ENCODE measurements at regions not wholly inside any gene's neighbourhood (a gene's known extent, or its start where the extent isn't known, plus 50 kb on each side); places are given as distances from the start of the nearest gene placed in this dataset.
A peak's percentile ranks its signal among the peaks of the same experiment; 100 is the strongest.

DNA sequence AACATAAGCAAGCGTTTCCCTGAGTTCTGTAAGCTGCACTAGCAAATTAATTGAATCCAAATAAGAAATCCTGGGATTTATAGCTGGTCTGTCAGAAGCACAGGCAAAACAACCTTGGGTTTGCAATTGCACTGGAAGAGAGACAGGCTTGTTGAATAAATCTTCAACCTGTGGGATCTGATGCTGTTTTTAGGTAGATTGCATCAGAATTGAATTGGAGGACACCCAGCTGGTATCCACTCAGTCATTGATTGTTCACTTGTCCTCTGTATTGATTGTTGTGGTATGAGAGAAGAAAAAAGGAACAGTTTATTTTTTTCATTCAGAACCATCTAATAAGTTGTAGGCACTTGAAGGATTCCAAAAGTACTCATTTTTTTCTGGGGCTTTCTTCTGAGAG lies 497.4 kb downstream of the SIPA1L2 start:
- Histone ChIP-seq H3K36me3 (ENCODE audit: control insufficient read depth in 2 of 4, insufficient read depth in 4 of 4, low read length in 3 of 4) (peaks cover 0 to 84% (median 34%) of the 10 kb centered on the region in 4 experiments; a peak in 6 of 8 replicates), H4K91ac (replicated peaks; ENCODE audit: insufficient read length, low read length) (no peak overlapping the region), H3K4me3 (ENCODE audit: extremely low read depth in 1 of 4, insufficient read depth in 2 of 4, low read depth in 3 of 4, low read length in 4 of 4) (peak overlapping the region in 1 of 4 experiments; percentile 20; a peak in 1 of 8 replicates), H4K20me1 (replicated peaks in 1 of 2; ENCODE audit: control insufficient read depth in 1 of 2, insufficient read depth in 2 of 2, low read length in 2 of 2) (peaks cover 29 to 36% of the 10 kb centered on the region in 2 experiments), H3K79me1 (ENCODE audit: low read depth, low read length) (peaks cover 4% of the 10 kb centered on the region; the same call in 1 of the 2 replicates), H4K5ac (ENCODE audit: insufficient read length, low read depth, low read length) (peak overlapping the region; percentile 49), H3K4ac (replicated peaks; ENCODE audit: insufficient read length, low read depth, low read length) (no peak overlapping the region), H3K56ac (replicated peaks; ENCODE audit: insufficient read length, low read depth, low read length) (no peak overlapping the region), H3K23me2 (ENCODE audit: low read depth, low read length) (peaks cover 3% of the 10 kb centered on the region; the same call in 1 of the 2 replicates), H2AK5ac (ENCODE audit: low read depth, low read length) (no peak overlapping the region), H3K27me3 (replicated peaks in 1 of 4; ENCODE audit: control insufficient read depth in 3 of 4, extremely low read depth in 1 of 4, insufficient read depth in 3 of 4, low read length in 3 of 4) (no peaks in the 10 kb centered on the region), H3K23ac (ENCODE audit: insufficient read length) (no peak overlapping the region), H3K9me3 (ENCODE audit: insufficient read depth in 2 of 2, low read depth in 1 of 2, low read length in 1 of 2) (no peaks in the 10 kb centered on the region; a peak in 1 of 4 replicates), H3K18ac (ENCODE audit: extremely low read depth, low read length) (no peak overlapping the region; the same call in 1 of the 2 replicates), H2BK20ac (ENCODE audit: low read length) (no peak overlapping the region), H4K8ac (ENCODE audit: extremely low read depth, insufficient read depth, low read length) (no peak overlapping the region), H3K14ac (ENCODE audit: insufficient read length) (no peak overlapping the region), H2BK120ac (replicated peaks; ENCODE audit: low read depth, low read length) (no peak overlapping the region), H3K4me1 (replicated peaks in 1 of 4; ENCODE audit: control insufficient read depth in 3 of 4, insufficient read depth in 4 of 4, low read length in 3 of 4) (peaks cover 8 to 43% (median 32%) of the 10 kb centered on the region in 4 experiments), H3K79me2 (ENCODE audit: control insufficient read depth in 1 of 2, insufficient read depth in 2 of 2, low read length in 2 of 2) (peaks cover 7 to 94% of the 10 kb centered on the region in 2 experiments; a peak in 3 of 4 replicates), H3K9ac (replicated peaks in 1 of 4; ENCODE audit: extremely low read depth in 1 of 4, low read depth in 3 of 4, low read length in 3 of 4) (no peak overlapping the region), H3K27ac (ENCODE audit: low read depth, low read length) (0 out of 2 replicates have a peak overlapping the region, but pooled peaks have one; percentile 37), H2BK15ac (ENCODE audit: low read length) (no peak overlapping the region), H2AFZ (ENCODE audit: low read length) (no peak overlapping the region), H3K4me2 (ENCODE audit: insufficient read depth in 1 of 2, low read depth in 2 of 2, low read length in 2 of 2) (peak overlapping the region; percentile 22 to 25; a peak in 2 of 4 replicates), H2BK12ac (ENCODE audit: low read depth, low read length) (no peak overlapping the region), H2BK5ac (ENCODE audit: low read depth, low read length) (no peak overlapping the region)
- FAIRE-seq (peak; percentile 57), DNase-seq (ENCODE audit: low read depth in 1 of 2, low spot score in 2 of 2) (no peak)
- 64% methylated on average over 1 of the region's 1 CpG; no CpG with 5 or more reads in 1 of the 2 experiments for WGBS, 2 experiments (ENCODE audit: extremely low coverage in 1 of 2, insufficient coverage in 1 of 2, insufficient read length in 1 of 2, insufficient replicate concordance in 2 of 2, low coverage in 1 of 2, low lambda C conversion rate in 2 of 2, missing lambda C conversion rate in 1 of 2)
- POLR2A ChIA-PET (ENCODE audit: partially characterized antibody), result interaction anchor here (0.8 to 11.2 kb wide), 11 partner anchors 9 to 206 kb away, joined by 3 to 126 read pairs (median 4); no protein-coding TSS in a partner anchor
- CTCF ChIA-PET (ENCODE audit: partially characterized antibody), result interaction anchor here (0.9 kb wide), 1 partner anchor 24 kb away, joined by 3 read pairs; no protein-coding TSS in a partner anchor
- TF ChIP-seq, protein P1, sequence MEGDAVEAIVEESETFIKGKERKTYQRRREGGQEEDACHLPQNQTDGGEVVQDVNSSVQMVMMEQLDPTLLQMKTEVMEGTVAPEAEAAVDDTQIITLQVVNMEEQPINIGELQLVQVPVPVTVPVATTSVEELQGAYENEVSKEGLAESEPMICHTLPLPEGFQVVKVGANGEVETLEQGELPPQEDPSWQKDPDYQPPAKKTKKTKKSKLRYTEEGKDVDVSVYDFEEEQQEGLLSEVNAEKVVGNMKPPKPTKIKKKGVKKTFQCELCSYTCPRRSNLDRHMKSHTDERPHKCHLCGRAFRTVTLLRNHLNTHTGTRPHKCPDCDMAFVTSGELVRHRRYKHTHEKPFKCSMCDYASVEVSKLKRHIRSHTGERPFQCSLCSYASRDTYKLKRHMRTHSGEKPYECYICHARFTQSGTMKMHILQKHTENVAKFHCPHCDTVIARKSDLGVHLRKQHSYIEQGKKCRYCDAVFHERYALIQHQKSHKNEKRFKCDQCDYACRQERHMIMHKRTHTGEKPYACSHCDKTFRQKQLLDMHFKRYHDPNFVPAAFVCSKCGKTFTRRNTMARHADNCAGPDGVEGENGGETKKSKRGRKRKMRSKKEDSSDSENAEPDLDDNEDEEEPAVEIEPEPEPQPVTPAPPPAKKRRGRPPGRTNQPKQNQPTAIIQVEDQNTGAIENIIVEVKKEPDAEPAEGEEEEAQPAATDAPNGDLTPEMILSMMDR (IDR thresholded peaks at IDR 0.05; ENCODE audit: control extremely low read depth in 1 of 3, insufficient read depth in 1 of 3, low read depth in 1 of 3, low read length in 3 of 3), result no peak
- TF ChIP-seq POLR2A (IDR thresholded peaks at IDR 0.05; ENCODE audit: control extremely low read depth in 1 of 2, low read depth in 2 of 2, low read length in 2 of 2) (no peak), CEBPB (IDR thresholded peaks at IDR 0.05; ENCODE audit: low read depth, low read length) (peak; percentile 81), POLR2AphosphoS5 (IDR thresholded peaks at IDR 0.05; ENCODE audit: low read depth, low read length) (0 out of 2 replicates have a peak, but pooled peaks have one; percentile 4), KDM1A (IDR thresholded peaks at IDR 0.05; ENCODE audit: borderline replicate concordance, low read length) (no peak), NANOG (IDR thresholded peaks at IDR 0.05; ENCODE audit: insufficient read depth, low read depth, low read length, poor library complexity, severe bottlenecking) (no peak), SP2 (IDR thresholded peaks at IDR 0.05; ENCODE audit: low read length) (no peak), CBX5 (IDR thresholded peaks at IDR 0.05; ENCODE audit: low read depth, low read length) (no peak)
- TF ChIP-seq, protein P2, sequence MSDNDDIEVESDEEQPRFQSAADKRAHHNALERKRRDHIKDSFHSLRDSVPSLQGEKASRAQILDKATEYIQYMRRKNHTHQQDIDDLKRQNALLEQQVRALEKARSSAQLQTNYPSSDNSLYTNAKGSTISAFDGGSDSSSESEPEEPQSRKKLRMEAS (IDR thresholded peaks at IDR 0.05), result no peak

All from H1 (cell line).